Dedifferentiated amniotic fluid mesenchymal stem cell (primary cell): ENCODE measurements at regions not wholly inside any gene's neighbourhood (a gene's known extent, or its start where the extent isn't known, plus 50 kb on each side); places are given as distances from the start of the nearest gene placed in this dataset.
"Not testable (repeated sequence)": the region's sequence is repeated elsewhere in the genome, so short reads cannot be mapped to it uniquely, and the experiment has no call there.

Experiments used
- DNase-seq: peaks from one replicate; pipeline ENCODE4 v3.0.0-alpha.2; 2016; ENCODE audit errors: extremely low spot score

GRCh38 chr17:68141050-68141449 is 105.5 kb downstream of the KPNA2 start:
- no peak for DNase-seq

GRCh38 chr17:68142595-68142994 is 105.2 kb upstream of the AMZ2 start:
- no peak for DNase-seq

GRCh38 chr17:68143425-68143824 is 104.4 kb upstream of the AMZ2 start:
- DNase-seq = no peak

GRCh38 chr17:68145088-68145487 is 102.8 kb upstream of the AMZ2 start:
- DNase-seq = no peak

- DNase-seq = no peak
These were observed 98.9 kb upstream of the AMZ2 start for GRCh38 chr17:68148936-68149335.

GRCh38 chr17:68152161-68152571 is 95.7 kb upstream of the AMZ2 start:
- no peak for DNase-seq

- DNase-seq = no peak
These were observed 92.2 kb upstream of the AMZ2 start for GRCh38 chr17:68155692-68156091.

- DNase-seq = no peak
These were observed 86.0 kb upstream of the AMZ2 start for GRCh38 chr17:68161644-68162428.

- DNase-seq = not testable (repeated sequence)
These were observed 79.3 kb upstream of the AMZ2 start for GRCh38 chr17:68168273-68169164.

GRCh38 chr17:68169165-68169821 is 78.5 kb upstream of the AMZ2 start:
- DNase-seq = not testable (repeated sequence)

- no peak for DNase-seq
These were observed 78.0 kb upstream of the AMZ2 start for GRCh38 chr17:68169840-68170239.

- no peak for DNase-seq
These were observed 77.6 kb upstream of the AMZ2 start for GRCh38 chr17:68170246-68170645.

GRCh38 chr17:68172461-68172954 is 75.3 kb upstream of the AMZ2 start:
- peak; percentile 51 for DNase-seq

GRCh38 chr17:68175416-68175815 is 72.4 kb upstream of the AMZ2 start:
- DNase-seq = no peak

GRCh38 chr17:68175905-68176304 is 71.9 kb upstream of the AMZ2 start:
- no peak for DNase-seq

GRCh38 chr17:68176718-68177117 is 71.1 kb upstream of the AMZ2 start:
- no peak for DNase-seq

GRCh38 chr17:68178831-68179230 is 69.0 kb upstream of the AMZ2 start:
- DNase-seq = no peak

- no peak for DNase-seq
These were observed 68.5 kb upstream of the AMZ2 start for GRCh38 chr17:68179236-68179925.

GRCh38 chr17:68179926-68180285 is 67.9 kb upstream of the AMZ2 start:
- DNase-seq = no peak

- no peak for DNase-seq
These were observed 65.9 kb upstream of the AMZ2 start for GRCh38 chr17:68182011-68182306.

GRCh38 chr17:68182940-68183551 is 64.8 kb upstream of the AMZ2 start:
- DNase-seq = no peak
